Esophagus muscularis mucosa (tissue), 3 donors: ENCODE measurements at regions not wholly inside any gene's neighbourhood (a gene's known extent, or its start where the extent isn't known, plus 50 kb on each side); places are given as distances from the start of the nearest gene placed in this dataset.

Source experiments
- POLR2A ChIP-seq: fragments of 450-650 bp; IDR thresholded peaks from one replicate; pipeline ENCODE4 v1.6.1; 2017; ENCODE audit warnings: antibody characterized with exemption, moderate library complexity, mild to moderate bottlenecking, low read depth
- POLR2AphosphoS5 ChIP-seq, 2 donors: sonication (generic); formaldehyde crosslinking; IDR thresholded peaks; one replicate each; pipeline ENCODE4 v1.6.1; 2017; ENCODE audit warnings: antibody characterized with exemption in 2 of 2
- TF ChIP-seq, protein P1 (sequence below), 3 experiments: fragments of 200-600 bp in 2 of 3; fragments of 450-650 bp in 1 of 3; sonication (generic) in 2 of 3; IDR thresholded peaks; one replicate each; pipeline ENCODE4 v1.5.1; 2017 to 2019; ENCODE audit warnings: antibody characterized with exemption in 3 of 3, mild to moderate bottlenecking in 2 of 3, moderate library complexity in 1 of 3

DNA sequence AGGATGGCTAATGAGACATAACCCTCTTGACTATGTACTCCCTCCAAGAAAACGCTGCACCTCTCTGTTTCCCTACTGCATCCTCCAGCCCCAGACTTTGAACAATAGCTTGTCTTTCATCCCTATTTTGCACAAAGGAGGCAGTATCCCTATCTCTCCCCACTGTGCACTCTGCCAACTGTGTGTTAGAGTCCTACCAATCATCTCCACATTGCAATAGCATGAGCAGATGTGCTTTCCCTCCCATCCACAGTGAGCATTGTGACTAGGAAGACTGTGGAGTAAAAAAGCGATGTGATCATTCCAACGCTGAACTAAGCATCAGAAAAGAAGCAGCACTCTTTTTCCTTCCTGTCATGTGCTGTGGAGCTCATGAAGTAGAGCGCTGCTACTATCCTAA lies 206.3 kb upstream of the GULP1 start:
- no peak for TF ChIP-seq POLR2A
- TF ChIP-seq, protein P1, sequence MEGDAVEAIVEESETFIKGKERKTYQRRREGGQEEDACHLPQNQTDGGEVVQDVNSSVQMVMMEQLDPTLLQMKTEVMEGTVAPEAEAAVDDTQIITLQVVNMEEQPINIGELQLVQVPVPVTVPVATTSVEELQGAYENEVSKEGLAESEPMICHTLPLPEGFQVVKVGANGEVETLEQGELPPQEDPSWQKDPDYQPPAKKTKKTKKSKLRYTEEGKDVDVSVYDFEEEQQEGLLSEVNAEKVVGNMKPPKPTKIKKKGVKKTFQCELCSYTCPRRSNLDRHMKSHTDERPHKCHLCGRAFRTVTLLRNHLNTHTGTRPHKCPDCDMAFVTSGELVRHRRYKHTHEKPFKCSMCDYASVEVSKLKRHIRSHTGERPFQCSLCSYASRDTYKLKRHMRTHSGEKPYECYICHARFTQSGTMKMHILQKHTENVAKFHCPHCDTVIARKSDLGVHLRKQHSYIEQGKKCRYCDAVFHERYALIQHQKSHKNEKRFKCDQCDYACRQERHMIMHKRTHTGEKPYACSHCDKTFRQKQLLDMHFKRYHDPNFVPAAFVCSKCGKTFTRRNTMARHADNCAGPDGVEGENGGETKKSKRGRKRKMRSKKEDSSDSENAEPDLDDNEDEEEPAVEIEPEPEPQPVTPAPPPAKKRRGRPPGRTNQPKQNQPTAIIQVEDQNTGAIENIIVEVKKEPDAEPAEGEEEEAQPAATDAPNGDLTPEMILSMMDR (IDR thresholded peaks at IDR 0.05) = no peak
- no peak for TF ChIP-seq POLR2AphosphoS5 (IDR thresholded peaks at IDR 0.05)
